ENCODE measurements at regions not wholly inside any gene's neighbourhood (a gene's known extent, or its start where the extent isn't known, plus 50 kb on each side); places are given as distances from the start of the nearest gene placed in this dataset.

- WGBS (ENCODE audit: extremely low coverage, insufficient read length, low lambda C conversion rate) = no CpG with 5 or more reads among the region's 9 CpGs
- H2AFZ ChIP-seq (ENCODE audit: low read length) = no peak overlapping the region
- DNase-seq = no peak
Observed at GRCh38 chr1:37292789-37293188, 181.6 kb upstream of the ZC3H12A start.

More at GRCh38 chr1:37292789-37293188, 181.6 kb upstream of the ZC3H12A start:
- Histone ChIP-seq H2AK5ac (ENCODE audit: insufficient read length, low read length) (no peak overlapping the region), H4K5ac (ENCODE audit: insufficient read length, low read depth, low read length) (no peak overlapping the region), H4K20me1 (ENCODE audit: control insufficient read depth, insufficient read depth, insufficient read length) (no peaks in the 10 kb centered on the region), H3T11ph (ENCODE audit: low read length) (no peak overlapping the region), H2BK5ac (ENCODE audit: insufficient read length, low read length) (no peak overlapping the region), H2BK15ac (ENCODE audit: low read depth, low read length) (no peak overlapping the region), H2BK120ac (ENCODE audit: low read depth, low read length, poor library complexity, severe bottlenecking) (no peak overlapping the region), H4K91ac (ENCODE audit: insufficient read length, low read depth, low read length) (no peak overlapping the region), H3K27me3 (ENCODE audit: insufficient read depth, low read length) (no peaks in the 10 kb centered on the region), H2BK12ac (ENCODE audit: insufficient read length, low read depth, low read length) (no peak overlapping the region), H3K23me2 (ENCODE audit: insufficient read length, low read depth, low read length, poor library complexity, severe bottlenecking) (no peaks in the 10 kb centered on the region), H3K9me3 (ENCODE audit: control insufficient read depth, low read depth, low read length) (no peaks in the 10 kb centered on the region), H3K18ac (ENCODE audit: insufficient read length, low read depth, low read length) (no peak overlapping the region), H3K4me2 (ENCODE audit: insufficient read depth, insufficient read length, low read length) (no peak overlapping the region), H3K27ac (ENCODE audit: insufficient read length, low read depth, low read length) (no peak overlapping the region), H3K23ac (ENCODE audit: insufficient read length, low read depth, low read length) (no peak overlapping the region), H2BK20ac (ENCODE audit: low read depth, low read length, poor library complexity, severe bottlenecking) (no peak overlapping the region), H3K56ac (ENCODE audit: insufficient read length, low read depth, low read length) (no peak overlapping the region), H3K14ac (ENCODE audit: insufficient read depth, low read length) (no peak overlapping the region), H3K4me1 (ENCODE audit: insufficient read depth, low read length) (no peaks in the 10 kb centered on the region; the same call in 1 of the 2 replicates), H3K4ac (ENCODE audit: low read depth, low read length) (no peak overlapping the region), H3K79me2 (ENCODE audit: insufficient read depth, low read length) (no peaks in the 10 kb centered on the region), H4K8ac (replicated peaks; ENCODE audit: insufficient read length, low read depth, low read length) (no peak overlapping the region), H3K9ac (ENCODE audit: extremely low read depth, insufficient read length, low read length) (no peak overlapping the region), H3K79me1 (ENCODE audit: insufficient read depth, low read depth, low read length, poor library complexity, severe bottlenecking) (no peaks in the 10 kb centered on the region)
- peaks cover 14% of the 10 kb centered on the region for H3K27me3 Mint-ChIP-seq (ENCODE audit: low read depth)
- H3K36me3 Mint-ChIP-seq (ENCODE audit: insufficient read depth in 1 of 3, low read depth in 3 of 3) = no peaks in the 10 kb centered on the region
- peaks cover 9 to 22% of the 10 kb centered on the region in 2 experiments; a peak in 3 of 4 replicates for H3K4me1 Mint-ChIP-seq
- TF ChIP-seq CTCF (conservative IDR thresholded peaks at IDR 0.05) = no peak
- no peak overlapping the region for H3K27ac Mint-ChIP-seq
- H3K9me3 Mint-ChIP-seq = no peaks in the 10 kb centered on the region
- no peak overlapping the region for H3K4me3 Mint-ChIP-seq

Measured in H9 (cell line).